ENCODE measurements at regions not wholly inside any gene's neighbourhood (a gene's known extent, or its start where the extent isn't known, plus 50 kb on each side); places are given as distances from the start of the nearest gene placed in this dataset.

DNA sequence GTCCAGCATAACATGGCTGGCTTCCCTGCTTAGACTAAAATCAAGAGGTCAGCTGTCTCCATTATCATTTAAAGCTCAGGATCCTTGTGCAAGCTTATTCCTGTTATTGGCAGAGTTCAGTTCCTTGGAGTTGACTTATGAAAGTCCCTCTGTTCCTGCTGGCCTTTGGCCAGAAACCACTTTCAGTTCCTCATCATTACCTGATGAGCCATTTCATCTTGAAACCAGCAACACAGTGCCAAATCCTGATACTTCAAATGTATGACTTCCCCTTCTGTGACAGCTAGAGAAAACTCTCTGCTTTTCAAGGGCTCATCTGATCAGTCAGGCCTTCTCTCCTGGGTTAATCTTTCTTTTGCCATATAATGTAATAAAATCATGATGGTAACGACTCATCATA, 110.6 kb upstream of the FSTL5 start:
- ChIA-PET POLR2A (no interaction called here), CTCF (no interaction called here)

DNA sequence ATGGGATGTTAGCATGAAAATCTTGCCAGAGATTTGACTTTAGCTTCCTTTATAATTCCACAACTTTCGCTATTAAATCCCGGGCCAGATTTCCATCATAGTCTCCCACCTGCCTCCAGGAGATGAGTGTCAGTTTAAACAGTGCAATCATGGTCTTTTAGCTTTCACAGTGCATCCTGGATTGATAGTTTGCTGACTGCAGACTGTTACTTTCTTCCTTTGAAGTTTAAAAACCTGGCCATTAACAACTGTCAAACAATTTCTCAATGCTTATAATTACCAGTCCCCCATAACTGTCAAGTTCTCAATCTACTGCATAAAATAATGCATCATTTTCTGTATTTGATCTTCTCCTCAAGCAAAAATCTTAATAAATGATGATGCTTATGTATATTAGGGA, 108.4 kb upstream of the FSTL5 start:
- ChIA-PET POLR2A (no interaction called here), CTCF (no interaction called here)

DNA sequence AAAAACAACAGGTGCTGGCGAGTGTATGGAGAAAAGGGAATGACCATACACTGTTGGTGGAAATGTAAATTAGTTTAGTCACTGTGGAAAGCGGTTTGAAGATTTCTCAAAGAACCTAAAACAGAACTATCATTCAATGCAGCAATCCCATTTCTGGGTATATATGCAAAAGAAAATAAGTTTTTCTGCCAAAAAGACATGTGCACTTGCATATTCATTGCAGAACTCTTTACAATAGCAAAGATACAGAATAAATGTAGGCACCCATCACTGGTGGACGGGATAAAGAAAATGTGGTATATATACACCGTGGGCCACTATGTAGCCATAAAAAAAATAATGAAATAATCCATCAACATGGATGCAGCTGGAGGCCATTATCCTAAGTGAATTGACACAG, 105.1 kb upstream of the FSTL5 start:
- POLR2A ChIA-PET, result no interaction called here
- CTCF ChIA-PET, result no interaction called here

DNA sequence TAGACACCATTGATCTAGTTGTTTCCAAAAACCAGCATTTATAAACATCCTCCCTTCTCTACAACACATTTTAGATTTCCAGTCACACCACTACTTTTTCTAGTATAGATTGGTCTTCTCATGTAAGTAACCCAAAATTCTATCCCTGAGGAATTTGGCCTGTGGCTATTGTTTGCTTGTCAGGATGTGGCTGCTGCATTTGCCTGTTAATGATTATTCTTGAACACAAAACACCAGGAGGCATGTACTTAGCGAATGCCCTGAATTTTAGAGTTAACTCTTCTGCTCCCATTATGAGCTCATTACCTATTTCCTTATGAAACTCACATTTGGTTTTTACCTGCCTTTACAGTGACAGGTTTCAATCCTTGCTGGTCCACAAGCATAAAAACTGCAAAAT, 102.0 kb upstream of the FSTL5 start:
- POLR2A ChIA-PET, result no interaction called here
- CTCF ChIA-PET, result no interaction called here

DNA sequence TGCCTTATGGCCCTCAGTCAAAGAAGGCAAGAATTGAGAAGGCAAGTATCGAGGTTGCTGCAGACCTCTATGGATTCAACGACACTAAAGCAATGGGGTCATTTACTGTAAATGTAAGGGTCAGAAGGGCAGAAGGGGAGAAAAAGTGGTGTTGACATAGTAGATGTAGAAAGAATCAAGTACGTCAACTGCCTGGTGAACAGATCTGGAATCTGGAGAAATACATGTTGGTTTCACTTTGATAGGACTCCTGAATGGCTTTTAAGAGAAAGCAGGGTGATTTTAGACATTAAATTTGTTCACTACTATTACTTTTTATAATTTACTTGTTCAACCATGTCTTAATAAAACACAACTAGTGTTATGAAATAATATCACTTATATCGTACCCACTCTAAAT, 81.3 kb upstream of the FSTL5 start:
- POLR2A ChIA-PET, result no interaction called here
- CTCF ChIA-PET, result no interaction called here

DNA sequence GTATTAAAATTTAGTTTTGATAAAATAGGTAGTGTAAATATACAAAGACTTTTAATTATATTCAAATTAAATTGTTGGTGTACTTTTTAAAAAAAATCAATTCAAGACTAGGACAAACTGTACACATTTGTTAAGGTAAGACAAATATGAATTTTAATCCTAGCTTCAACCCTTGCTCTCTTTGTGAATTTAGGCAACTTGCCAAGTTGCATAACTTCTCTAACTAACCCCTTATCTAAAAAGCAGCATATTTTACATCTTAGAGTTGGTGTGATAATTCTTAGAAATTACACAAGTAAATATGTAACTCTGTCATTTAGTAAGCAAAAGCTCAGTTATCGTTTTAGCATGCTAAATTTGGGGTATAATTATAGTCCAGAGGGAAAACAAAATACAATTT, 78.1 kb upstream of the FSTL5 start:
- ChIA-PET POLR2A (no interaction called here), CTCF (no interaction called here)

DNA sequence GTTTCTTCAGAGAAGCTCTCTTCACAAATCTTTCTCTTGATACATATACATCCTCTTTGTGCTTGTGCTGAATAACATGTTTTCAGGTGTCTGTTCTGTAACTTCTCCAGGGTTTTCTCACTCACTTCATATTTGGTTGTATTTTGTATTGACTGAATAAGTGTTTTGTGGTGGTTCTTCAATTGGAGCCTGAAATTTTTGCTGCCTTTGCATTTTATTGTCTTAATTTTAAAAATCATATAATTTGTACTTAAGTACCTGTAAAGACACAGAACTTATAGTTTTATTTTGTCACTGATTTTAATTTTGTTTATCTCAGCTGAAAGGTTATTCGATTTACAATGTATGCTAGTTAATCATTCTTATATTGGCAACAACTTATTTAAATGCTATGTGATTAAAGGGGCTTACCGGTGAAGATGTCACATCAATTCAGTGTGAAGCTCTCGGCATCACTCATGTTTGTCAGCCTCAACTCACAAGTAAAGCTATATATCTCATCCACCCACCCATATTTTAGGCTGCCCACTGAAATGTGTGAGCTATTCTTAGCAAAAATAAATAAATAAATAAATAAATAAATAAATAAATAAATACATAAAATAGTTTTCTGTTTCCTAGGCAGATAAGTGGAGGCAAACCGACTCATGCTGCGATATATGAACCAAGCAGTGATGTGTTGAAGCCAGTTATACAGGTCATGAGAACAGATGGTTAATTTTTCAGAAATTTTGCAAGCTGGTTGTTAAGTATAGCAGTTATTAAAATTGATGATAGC, 76.4 kb upstream of the FSTL5 start:
- CTCF ChIA-PET, result no interaction called here
- POLR2A ChIA-PET, result no interaction called here

DNA sequence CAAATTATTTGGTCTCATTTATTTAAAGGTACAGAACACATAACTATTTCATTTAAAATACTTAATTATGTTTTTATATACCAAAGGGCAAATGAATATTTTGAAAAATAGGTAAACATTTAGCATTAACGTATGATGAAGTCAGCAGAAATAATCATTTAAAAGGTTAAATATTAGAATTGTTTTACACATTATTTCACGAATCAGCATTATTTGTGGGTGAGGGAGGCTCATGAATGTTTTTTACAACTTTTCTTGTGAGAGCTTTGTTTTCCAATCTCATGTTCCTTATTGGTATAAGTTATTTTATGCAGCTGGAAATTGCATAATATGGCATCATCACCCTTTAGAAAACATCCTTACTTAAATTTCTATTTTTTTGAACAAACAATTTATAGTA, 73.9 kb upstream of the FSTL5 start:
- CTCF ChIA-PET, result no interaction called here
- POLR2A ChIA-PET, result no interaction called here

DNA sequence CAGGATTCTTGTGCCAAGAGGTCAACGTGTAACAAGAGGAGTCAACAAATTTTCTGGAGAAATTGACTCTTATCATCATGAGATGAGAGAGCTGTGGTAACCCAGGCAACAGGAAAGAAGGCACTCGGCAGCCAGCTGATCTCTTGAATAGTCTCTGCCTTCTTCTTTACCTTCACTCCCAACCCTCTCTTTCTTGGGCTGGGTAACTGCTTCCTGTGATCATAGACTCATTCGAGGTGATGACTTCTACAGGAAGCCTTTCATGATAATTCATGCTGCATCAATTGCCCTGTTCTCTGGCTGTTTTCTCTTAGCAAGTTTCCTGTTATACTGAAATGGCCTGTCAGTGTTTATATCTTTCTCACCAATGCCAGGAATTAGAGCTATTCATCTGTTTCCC, 70.8 kb upstream of the FSTL5 start:
- POLR2A ChIA-PET, result no interaction called here
- CTCF ChIA-PET, result no interaction called here

DNA sequence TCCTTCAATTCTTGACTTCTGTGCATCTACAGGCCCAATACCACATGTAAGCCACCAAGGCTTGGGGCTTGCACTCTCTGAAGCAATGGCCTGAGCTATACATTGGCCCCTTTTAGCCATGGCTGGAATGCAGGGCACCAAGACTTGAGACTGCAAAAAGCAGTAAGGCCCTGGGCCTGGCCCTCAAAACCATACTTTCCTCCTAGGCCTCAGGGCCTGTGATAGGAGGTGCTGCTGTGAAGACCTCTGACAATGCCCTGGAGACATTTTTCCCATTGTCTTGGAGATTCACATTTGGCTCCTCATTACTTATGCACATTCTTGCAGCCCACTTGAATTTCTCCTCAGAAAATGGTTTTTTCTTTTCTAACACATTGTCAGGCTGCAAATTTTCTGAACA, 68.5 kb upstream of the FSTL5 start:
- ChIA-PET POLR2A (no interaction called here), CTCF (no interaction called here)

DNA sequence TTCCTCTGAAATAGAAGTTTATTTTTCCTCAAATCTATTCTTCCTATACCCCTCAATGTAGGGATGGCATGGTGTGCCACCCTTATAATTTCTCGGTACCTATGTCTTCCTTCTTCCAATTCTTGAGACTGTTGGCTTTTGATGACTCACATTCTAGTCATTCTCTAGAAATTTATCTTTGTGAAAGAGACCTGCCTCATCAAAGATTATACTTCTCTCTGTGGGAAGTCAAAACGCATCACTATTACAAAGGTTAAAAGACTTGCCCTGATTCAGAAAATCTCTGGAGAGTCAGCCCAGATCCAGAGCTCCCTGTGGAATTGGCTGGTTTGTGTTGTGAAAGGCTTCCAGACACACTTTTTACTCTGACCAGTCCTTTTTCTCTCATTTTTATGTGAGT, 65.9 kb upstream of the FSTL5 start:
- ChIA-PET POLR2A (no interaction called here), CTCF (no interaction called here)

DNA sequence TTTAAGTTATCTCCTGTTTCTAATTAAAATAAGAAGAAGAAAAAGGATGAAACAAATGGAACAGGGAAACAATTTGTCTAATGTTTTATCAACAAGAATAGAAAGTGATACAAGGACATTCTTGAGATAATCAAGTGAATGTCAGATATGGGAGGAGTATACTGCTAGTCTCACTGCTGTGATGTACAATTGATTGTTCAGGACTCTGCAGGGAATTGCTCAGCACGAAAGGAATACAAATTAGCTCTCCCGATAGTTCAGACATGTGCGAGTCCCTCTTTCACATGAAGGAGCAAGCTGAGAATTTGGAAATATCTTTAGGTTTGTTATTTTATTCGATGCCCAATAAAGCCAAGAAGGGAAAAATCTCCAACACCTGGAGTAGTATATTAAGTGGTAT, 57.3 kb upstream of the FSTL5 start:
- CTCF ChIA-PET, result no interaction called here
- POLR2A ChIA-PET, result no interaction called here
